NCI-H69 (cell line): ENCODE measurements at regions not wholly inside any gene's neighbourhood (a gene's known extent, or its start where the extent isn't known, plus 50 kb on each side); places are given as distances from the start of the nearest gene placed in this dataset.

Experiments
- DNase-seq: peaks from one replicate; lab custom pipeline; 2025; lab: John Stamatoyannopoulos, UW

DNA sequence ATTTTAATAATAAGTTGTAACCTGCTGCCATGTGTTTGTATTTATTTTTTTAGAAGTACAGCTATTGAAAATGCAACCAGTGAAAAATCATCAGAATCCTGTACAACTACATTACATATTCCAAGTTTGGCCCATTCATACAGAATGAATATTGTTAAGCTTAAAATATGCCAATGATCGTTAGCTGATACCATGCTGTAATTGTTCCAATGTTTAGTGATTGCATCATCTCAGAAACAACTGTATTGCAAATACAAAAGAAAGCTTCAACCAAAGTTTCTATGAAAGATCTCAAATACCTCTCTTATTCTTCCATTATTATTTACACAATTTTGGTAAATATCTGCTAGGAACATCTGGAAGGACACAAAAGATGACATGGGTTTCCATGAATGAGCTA is 51.6 kb upstream of the ALCAM start:
- DNase-seq, result no peak

DNA sequence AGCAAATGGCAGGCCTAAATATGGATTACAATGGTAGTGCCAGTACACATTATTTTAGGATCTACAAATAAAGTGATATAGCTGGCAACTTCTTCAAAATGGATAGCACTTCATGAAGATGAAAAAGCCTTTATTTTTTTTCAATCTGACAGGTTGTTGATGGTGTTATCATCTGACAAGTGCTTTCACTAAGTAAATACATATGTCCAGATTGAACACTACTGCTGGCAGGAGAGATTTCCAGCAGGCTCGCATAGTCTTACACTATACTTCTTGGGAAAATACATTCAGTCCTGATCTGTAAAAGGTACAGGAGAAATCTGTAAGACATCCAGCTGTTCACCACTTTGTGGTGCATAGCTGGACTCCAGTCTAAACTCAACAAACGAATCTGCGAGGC is 50.9 kb upstream of the ALCAM start:
- DNase-seq, result peak; percentile 3

GRCh38 chr3:105316331-105316730 is 50.4 kb upstream of the ALCAM start:
- DNase-seq, result no peak
